ENCODE measurements at regions not wholly inside any gene's neighbourhood (a gene's known extent, or its start where the extent isn't known, plus 50 kb on each side); places are given as distances from the start of the nearest gene placed in this dataset.

GRCh38 chr5:43852279-43852678, 249.3 kb downstream of the NNT start:
- DNase-seq (ENCODE audit: low read depth, low spot score) (no peak), ATAC-seq (no peak)
- intact Hi-C loops (cut with micrococcal nuclease), result no loop called here
- Histone ChIP-seq H3K4me3 (replicated peaks in 1 of 2; ENCODE audit: low read depth in 1 of 2, low read length in 2 of 2) (no peak overlapping the region), H3K27ac (ENCODE audit: low read depth, low read length) (no peak overlapping the region), H3K4me1 (ENCODE audit: control insufficient read depth in 1 of 2, insufficient read depth in 2 of 2, low read length in 2 of 2) (no peaks in the 10 kb centered on the region), H3K4me2 (ENCODE audit: low read length) (no peak overlapping the region), H3K9ac (ENCODE audit: low read length) (no peak overlapping the region), H3K79me2 (ENCODE audit: insufficient read depth, low read length) (no peaks in the 10 kb centered on the region), H4K20me1 (ENCODE audit: insufficient read depth) (no peaks in the 10 kb centered on the region), H3K36me3 (ENCODE audit: control insufficient read depth in 1 of 2, insufficient read depth in 2 of 2, low read length in 2 of 2) (no peaks in the 10 kb centered on the region), H3K9me3 (ENCODE audit: control insufficient read depth in 1 of 2, insufficient read depth in 1 of 2, low read depth in 1 of 2, low read length in 2 of 2) (no peaks in the 10 kb centered on the region), H3K27me3 (ENCODE audit: insufficient read depth, low read length) (no peaks in the 10 kb centered on the region), H3K9me2 (ENCODE audit: insufficient read depth) (no peaks in the 10 kb centered on the region), H2AFZ (ENCODE audit: low read depth, low read length, poor library complexity, severe bottlenecking) (no peak overlapping the region)
- ChIA-PET POLR2A (no interaction called here), CTCF (no interaction called here), RAD21 (ENCODE audit: low non-redundant PET in 1 of 2, low total read pairs in 2 of 2, uncharacterized antibody in 2 of 2, unreplicated experiment in 2 of 2) (no interaction called here)
- no TSS peak for BruUV-seq (replicated peaks)
- no peak for TF ChIP-seq POLR2AphosphoS5 (IDR thresholded peaks at IDR 0.05; ENCODE audit: low read depth, low read length)
- no peak for TF ChIP-seq ATF3 (IDR thresholded peaks at IDR 0.05)
- no peak for TF ChIP-seq ZNF274 (IDR thresholded peaks at IDR 0.05; ENCODE audit: low read depth, low read length)
- TF ChIP-seq ELF1 (IDR thresholded peaks at IDR 0.05; ENCODE audit: borderline replicate concordance, low read depth), result no peak

- H2AFZ ChIP-seq (ENCODE audit: low read depth, low read length, poor library complexity, severe bottlenecking), result no peak overlapping the region
- H3K9ac ChIP-seq (ENCODE audit: low read length), result no peak overlapping the region
- no TSS peak for BruUV-seq (replicated peaks)
- H3K9me2 ChIP-seq (ENCODE audit: insufficient read depth), result no peaks in the 10 kb centered on the region
- POLR2A ChIA-PET, result no interaction called here
- H3K4me2 ChIP-seq (ENCODE audit: low read length), result no peak overlapping the region
- H3K36me3 ChIP-seq (ENCODE audit: control insufficient read depth in 1 of 2, insufficient read depth in 2 of 2, low read length in 2 of 2), result no peaks in the 10 kb centered on the region
- H3K9me3 ChIP-seq (ENCODE audit: control insufficient read depth in 1 of 2, insufficient read depth in 1 of 2, low read depth in 1 of 2, low read length in 2 of 2), result no peaks in the 10 kb centered on the region
- RAD21 ChIA-PET (ENCODE audit: low non-redundant PET in 1 of 2, low total read pairs in 2 of 2, uncharacterized antibody in 2 of 2, unreplicated experiment in 2 of 2), result no interaction called here
- H3K4me3 ChIP-seq (replicated peaks in 1 of 2; ENCODE audit: low read depth in 1 of 2, low read length in 2 of 2), result no peak overlapping the region
- CTCF ChIA-PET, result no interaction called here
- DNase-seq (ENCODE audit: low read depth, low spot score) (no peak), ATAC-seq (no peak)
- no peak overlapping the region for H3K27ac ChIP-seq (ENCODE audit: low read depth, low read length)
- no peaks in the 10 kb centered on the region for H3K79me2 ChIP-seq (ENCODE audit: insufficient read depth, low read length)
- H3K27me3 ChIP-seq (ENCODE audit: insufficient read depth, low read length), result no peaks in the 10 kb centered on the region
- intact Hi-C loops (cut with micrococcal nuclease), result no loop called here
- TF ChIP-seq SIN3A (IDR thresholded peaks at IDR 0.05; ENCODE audit: low read depth) (no peak), EZH2phosphoT487 (IDR thresholded peaks at IDR 0.05; ENCODE audit: borderline replicate concordance) (no peak), EZH2 (IDR thresholded peaks at IDR 0.05) (no peak), ZFX (IDR thresholded peaks at IDR 0.05) (no peak), EGR1 (IDR thresholded peaks at IDR 0.05; ENCODE audit: low read depth) (no peak), RAD21 (IDR thresholded peaks at IDR 0.05; ENCODE audit: low read depth) (no peak), ZNF274 (IDR thresholded peaks at IDR 0.05; ENCODE audit: low read depth, low read length) (no peak), ZBTB33 (IDR thresholded peaks at IDR 0.05; ENCODE audit: extremely low read depth, insufficient replicate concordance, low read length) (no peak)
- no peaks in the 10 kb centered on the region for H4K20me1 ChIP-seq (ENCODE audit: insufficient read depth)
- no peaks in the 10 kb centered on the region for H3K4me1 ChIP-seq (ENCODE audit: control insufficient read depth in 1 of 2, insufficient read depth in 2 of 2, low read length in 2 of 2)
These were observed 248.8 kb downstream of the NNT start for GRCh38 chr5:43851741-43852140.
